OCI-LY7 (cell line): ENCODE measurements at regions not wholly inside any gene's neighbourhood (a gene's known extent, or its start where the extent isn't known, plus 50 kb on each side); places are given as distances from the start of the nearest gene placed in this dataset.

Source experiments
- BruUV-seq: library from RNA; stranded (reverse); fragments of 400-500 nt; replicated peaks from 2 replicates; lab custom pipeline; 2021; lab: Mats Ljungman, UMichigan
- CTCF ChIA-PET: fragments of 300-600 bp; sonication (Branson Sonifier 250); formaldehyde crosslinking; loops from one replicate; lab custom pipeline; 2022; ENCODE audit warnings: antibody characterized with exemption; ENCODE audit not compliant: unreplicated experiment; lab: Charles Lee
- POLR2A ChIA-PET: fragments of 300-600 bp; sonication (Branson Sonifier 250); formaldehyde crosslinking; loops from one replicate; lab custom pipeline; 2022; ENCODE audit warnings: antibody characterized with exemption; lab: Charles Lee
- DNase-seq: peaks from one replicate; pipeline ENCODE4 v3.0.0-alpha.2; 2015; ENCODE audit warnings: low spot score
- H2AFZ ChIP-seq: fragments of 200-600 bp; sonication (generic), shearing (Covaris generic); 2 replicates; pipeline ENCODE4 v1.6.1; 2014; ENCODE audit warnings: mild to moderate bottlenecking, antibody characterized with exemption, low read length, moderate library complexity
- H3K27ac ChIP-seq: fragments of 200-600 bp; sonication (generic); 2 replicates; pipeline ENCODE4 v1.5.1; 2014; ENCODE audit warnings: mixed run types, low read depth, mild to moderate bottlenecking, moderate library complexity, low read length, inconsistent platforms; ENCODE audit not compliant: poor library complexity, severe bottlenecking
- H3K36me3 ChIP-seq: fragments of 200-600 bp; sonication (generic); 2 replicates; pipeline ENCODE4 v1.6.1; 2014; ENCODE audit warnings: mild to moderate bottlenecking, antibody characterized with exemption, low read length, moderate library complexity, mixed read lengths; ENCODE audit not compliant: insufficient read depth
- H3K4me1 ChIP-seq: fragments of 200-600 bp; sonication (generic); 2 replicates; pipeline ENCODE4 v1.5.1; 2014; ENCODE audit warnings: mild to moderate bottlenecking, low read length; ENCODE audit not compliant: insufficient read depth, poor library complexity, severe bottlenecking
- H3K4me2 ChIP-seq: fragments of 200-600 bp; sonication (generic); 2 replicates; pipeline ENCODE4 v1.6.1; 2014; ENCODE audit warnings: mild to moderate bottlenecking, low read length
- H3K4me3 ChIP-seq: fragments of 200-600 bp; sonication (generic); 2 replicates; pipeline ENCODE4 v1.5.1; 2014; ENCODE audit warnings: mild to moderate bottlenecking, low read depth, low read length; ENCODE audit not compliant: poor library complexity, severe bottlenecking
- H3K79me2 ChIP-seq: fragments of 200-600 bp; sonication (generic); 2 replicates; pipeline ENCODE4 v1.6.1; 2016; ENCODE audit warnings: low read depth, mild to moderate bottlenecking, low read length, moderate library complexity, mixed read lengths; ENCODE audit not compliant: insufficient read depth
- H3K9me2 ChIP-seq: fragments of 200-600 bp; sonication (generic); 2 replicates; pipeline ENCODE4 v1.6.1; 2016; ENCODE audit warnings: mild to moderate bottlenecking, low read length, mixed read lengths; ENCODE audit not compliant: insufficient read depth
- H3K9me3 ChIP-seq: fragments of 200-600 bp; sonication (generic); 2 replicates; pipeline ENCODE4 v1.6.1; 2014; ENCODE audit warnings: mild to moderate bottlenecking, mixed run types, low read length, mixed read lengths
- H4K20me1 ChIP-seq: fragments of 200-600 bp; sonication (generic); 2 replicates; pipeline ENCODE4 v1.6.1; 2014; ENCODE audit warnings: mild to moderate bottlenecking, antibody characterized with exemption, low read length, moderate library complexity, mixed read lengths; ENCODE audit not compliant: insufficient read depth
- EZH2phosphoT487 ChIP-seq: fragments of 200-600 bp; sonication (generic); IDR thresholded peaks from 2 replicates; pipeline ENCODE4 v1.6.1; 2018; ENCODE audit warnings: low read depth, borderline replicate concordance, mild to moderate bottlenecking, mixed run types, antibody characterized with exemption, low read length, moderate library complexity, mixed read lengths
- intact Hi-C: fragments of 100-400 bp; cut with micrococcal nuclease; formaldehyde crosslinking; loops from one replicate; pipeline ENCODE4 v1.10.0; 2022; ENCODE audit not compliant: unreplicated experiment
- TF ChIP-seq, protein P1 (sequence below): fragments of 200-600 bp; sonication (generic); conservative IDR thresholded peaks from 2 replicates; pipeline ENCODE4 v1.5.1; 2014; ENCODE audit warnings: mild to moderate bottlenecking, antibody characterized with exemption, low read length, moderate library complexity, mixed read lengths

DNA sequence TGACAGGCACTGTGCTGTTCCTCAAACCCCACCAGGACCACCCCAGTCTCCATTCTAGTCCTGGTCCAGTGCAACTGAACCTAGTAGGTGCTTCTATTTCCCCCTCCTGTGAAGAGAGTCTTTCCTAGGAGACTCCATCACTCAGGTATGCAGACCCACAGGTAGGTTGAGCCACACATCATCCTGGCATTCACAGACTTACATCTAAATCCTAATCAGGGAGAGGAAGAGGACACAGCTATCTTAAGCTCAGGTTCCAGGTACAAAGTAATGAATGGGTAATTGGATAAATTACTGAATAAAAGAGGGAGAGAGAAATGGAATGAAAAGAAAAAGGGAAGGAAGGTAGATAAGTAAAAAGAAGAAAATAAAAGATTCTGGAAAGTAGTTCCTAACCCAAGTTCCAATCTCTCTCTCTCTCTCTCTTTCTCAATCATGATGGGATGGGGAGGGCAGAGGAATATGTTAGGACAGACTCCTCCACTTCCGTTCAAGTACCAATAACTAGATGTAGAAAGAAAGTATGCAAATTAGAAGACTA, 139.8 kb upstream of the NAMPT start:
- Histone ChIP-seq H3K4me3 (no peak overlapping the region), H3K9me2 (no peaks in the 10 kb centered on the region), H3K79me2 (no peaks in the 10 kb centered on the region), H3K4me2 (no peak overlapping the region), H4K20me1 (no peaks in the 10 kb centered on the region), H3K27ac (no peak overlapping the region), H2AFZ (no peak overlapping the region), H3K36me3 (no peaks in the 10 kb centered on the region), H3K9me3 (no peaks in the 10 kb centered on the region), H3K4me1 (no peaks in the 10 kb centered on the region)
- ChIA-PET CTCF (interaction anchor here (0.6 kb wide), 1 partner anchor 247 kb away, joined by 3 read pairs; no protein-coding TSS in a partner anchor), POLR2A (interaction anchor here (0.7 to 1.7 kb wide), 4 partner anchors 8 to 682 kb away, joined by 3 to 5 read pairs (median 3); no protein-coding TSS in a partner anchor)
- BruUV-seq, result no TSS peak
- DNase-seq, result no peak
- TF ChIP-seq EZH2phosphoT487, result no peak
- TF ChIP-seq, protein P1, sequence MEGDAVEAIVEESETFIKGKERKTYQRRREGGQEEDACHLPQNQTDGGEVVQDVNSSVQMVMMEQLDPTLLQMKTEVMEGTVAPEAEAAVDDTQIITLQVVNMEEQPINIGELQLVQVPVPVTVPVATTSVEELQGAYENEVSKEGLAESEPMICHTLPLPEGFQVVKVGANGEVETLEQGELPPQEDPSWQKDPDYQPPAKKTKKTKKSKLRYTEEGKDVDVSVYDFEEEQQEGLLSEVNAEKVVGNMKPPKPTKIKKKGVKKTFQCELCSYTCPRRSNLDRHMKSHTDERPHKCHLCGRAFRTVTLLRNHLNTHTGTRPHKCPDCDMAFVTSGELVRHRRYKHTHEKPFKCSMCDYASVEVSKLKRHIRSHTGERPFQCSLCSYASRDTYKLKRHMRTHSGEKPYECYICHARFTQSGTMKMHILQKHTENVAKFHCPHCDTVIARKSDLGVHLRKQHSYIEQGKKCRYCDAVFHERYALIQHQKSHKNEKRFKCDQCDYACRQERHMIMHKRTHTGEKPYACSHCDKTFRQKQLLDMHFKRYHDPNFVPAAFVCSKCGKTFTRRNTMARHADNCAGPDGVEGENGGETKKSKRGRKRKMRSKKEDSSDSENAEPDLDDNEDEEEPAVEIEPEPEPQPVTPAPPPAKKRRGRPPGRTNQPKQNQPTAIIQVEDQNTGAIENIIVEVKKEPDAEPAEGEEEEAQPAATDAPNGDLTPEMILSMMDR, result no peak
- intact Hi-C loops, result no loop called here

DNA sequence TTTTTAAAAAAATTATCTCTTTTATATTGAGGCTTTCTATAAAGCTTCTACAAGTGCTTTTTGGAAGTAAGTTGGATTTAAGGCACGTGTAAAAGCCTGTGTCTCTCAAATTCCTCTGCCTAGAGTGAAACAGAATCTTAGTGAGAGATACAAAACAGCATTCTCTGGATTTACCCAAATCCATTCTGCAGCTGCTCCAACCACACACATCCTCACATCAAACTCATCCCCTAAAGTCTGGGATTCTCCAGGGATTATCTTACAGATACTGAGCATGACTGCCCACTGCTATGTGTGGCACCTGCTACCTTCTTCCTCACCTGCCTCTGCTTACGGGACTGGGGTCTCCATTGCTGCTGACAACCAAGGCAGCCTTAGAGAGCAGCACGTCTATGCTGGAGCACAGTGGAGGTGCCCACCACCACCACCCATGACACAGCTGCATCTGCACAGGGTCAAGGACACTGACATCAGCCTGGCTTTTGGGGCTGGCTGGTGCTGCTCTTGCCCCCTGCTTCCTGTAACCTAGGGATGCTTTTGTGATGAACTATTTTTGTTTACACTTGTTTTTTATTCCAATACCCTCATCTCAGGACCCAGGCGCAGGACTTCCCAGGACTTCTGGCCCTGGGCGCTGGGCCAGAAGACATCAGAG, 139.2 kb upstream of the NAMPT start:
- H3K9me2 ChIP-seq, result no peaks in the 10 kb centered on the region
- intact Hi-C loops, result no loop called here
- no peak overlapping the region for H3K4me3 ChIP-seq
- no TSS peak for BruUV-seq
- TF ChIP-seq EZH2phosphoT487, result no peak
- TF ChIP-seq, protein P1, result no peak
- ChIA-PET CTCF (interaction anchor here (0.6 kb wide), 1 partner anchor 246 kb away, joined by 3 read pairs; no protein-coding TSS in a partner anchor), POLR2A (interaction anchor here (1.4 to 1.7 kb wide), 2 partner anchors 8 to 183 kb away, joined by 3 to 5 read pairs; no protein-coding TSS in a partner anchor)
- no peaks in the 10 kb centered on the region for H4K20me1 ChIP-seq
- H3K4me2 ChIP-seq, result no peak overlapping the region
- no peak overlapping the region for H2AFZ ChIP-seq
- H3K9me3 ChIP-seq, result no peaks in the 10 kb centered on the region
- DNase-seq, result no peak
- no peaks in the 10 kb centered on the region for H3K4me1 ChIP-seq
- H3K79me2 ChIP-seq, result no peaks in the 10 kb centered on the region
- no peak overlapping the region for H3K27ac ChIP-seq
- no peaks in the 10 kb centered on the region for H3K36me3 ChIP-seq

DNA sequence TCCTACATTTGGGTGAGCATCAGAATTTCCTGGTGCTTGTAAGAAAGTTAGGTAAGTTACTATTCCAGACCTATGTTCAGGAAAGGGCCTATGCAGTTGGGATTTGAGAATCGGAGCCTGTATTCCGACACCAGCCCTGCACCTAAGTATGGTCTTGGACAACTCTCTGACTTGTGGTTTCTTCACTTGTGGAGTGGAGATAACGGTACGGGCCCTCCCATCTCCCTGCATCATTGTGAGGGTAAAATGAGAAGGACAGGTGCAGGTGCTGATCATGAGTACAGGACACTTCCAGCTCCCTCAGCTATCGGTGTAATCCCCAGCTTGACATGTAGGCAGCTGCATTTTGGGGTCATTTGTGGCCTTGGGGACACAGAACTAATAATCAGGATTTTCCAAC, 138.3 kb upstream of the NAMPT start:
- DNase-seq, result no peak
- intact Hi-C loops, result no loop called here

More for the DNA sequence above, 138.3 kb upstream of the NAMPT start:
- CTCF ChIA-PET, result no interaction called here
- TF ChIP-seq, protein P1, result no peak
- TF ChIP-seq EZH2phosphoT487, result no peak
- H3K4me1 ChIP-seq, result no peaks in the 10 kb centered on the region
- no peaks in the 10 kb centered on the region for H3K36me3 ChIP-seq
- no TSS peak for BruUV-seq
- H3K27ac ChIP-seq, result no peak overlapping the region
- H3K9me2 ChIP-seq, result no peaks in the 10 kb centered on the region
- H3K4me2 ChIP-seq, result no peak overlapping the region
- no peaks in the 10 kb centered on the region for H3K79me2 ChIP-seq
- POLR2A ChIA-PET, result interaction anchor here (0.6 kb wide), 1 partner anchor 397 kb away, joined by 3 read pairs; no protein-coding TSS in a partner anchor
- H4K20me1 ChIP-seq, result no peaks in the 10 kb centered on the region
- no peak overlapping the region for H3K4me3 ChIP-seq
- H2AFZ ChIP-seq, result no peak overlapping the region
- no peaks in the 10 kb centered on the region for H3K9me3 ChIP-seq
